Stimulated activated effector memory CD8-positive, alpha-beta T cell treated with anti-CD3 and anti-CD28 coated beads, Interleukin-12 subunit alpha, Interleukin-12 subunit beta, amount 100 ng/mL, for 72 hours (primary cell): ENCODE measurements at regions not wholly inside any gene's neighbourhood (a gene's known extent, or its start where the extent isn't known, plus 50 kb on each side); places are given as distances from the start of the nearest gene placed in this dataset.
"Not testable (repeated sequence)": the region's sequence is repeated elsewhere in the genome, so short reads cannot be mapped to it uniquely, and the experiment has no call there.

ENCODE experiments used
- ATAC-seq: fragments of 150-1000 bp; cut with Tn5 transposase; 2 replicates; pipeline ENCODE4 v1.10.0; 2021
- DNase-seq, 2 donors: peaks; one replicate each; pipeline ENCODE4 v3.0.0; 2021 to 2022; ENCODE audit warnings: low spot score in 2 of 2
- H3K27ac Mint-ChIP-seq: one replicate; pipeline ENCODE4 v1.8.0; 2022; ENCODE audit warnings: mild to moderate bottlenecking, mixed read lengths
- H3K36me3 Mint-ChIP-seq: one replicate; pipeline ENCODE4 v1.8.0; 2022; ENCODE audit warnings: mild to moderate bottlenecking, mixed read lengths
- H3K4me1 Mint-ChIP-seq: one replicate; pipeline ENCODE4 v1.8.0; 2022; ENCODE audit warnings: mixed read lengths
- H3K4me3 Mint-ChIP-seq: one replicate; pipeline ENCODE4 v1.8.0; 2022; ENCODE audit warnings: mild to moderate bottlenecking, mixed read lengths
- H3K9me3 Mint-ChIP-seq: one replicate; pipeline ENCODE4 v1.8.0; 2022; ENCODE audit warnings: mixed read lengths

- no peak overlapping the region for H3K27ac Mint-ChIP-seq
- no peaks in the 10 kb centered on the region for H3K9me3 Mint-ChIP-seq
- H3K4me3 Mint-ChIP-seq, result no peak overlapping the region
- no peak for DNase-seq
- no peak for ATAC-seq
- H3K4me1 Mint-ChIP-seq, result no peaks in the 10 kb centered on the region
- H3K36me3 Mint-ChIP-seq, result no peaks in the 10 kb centered on the region
Observed at GRCh38 chr10:84012831-84013458, 126.4 kb upstream of the GHITM start.

GRCh38 chr10:84015877-84016595, 123.3 kb upstream of the GHITM start:
- DNase-seq (no peak), ATAC-seq (no peak)
- H3K4me3 Mint-ChIP-seq, result no peak overlapping the region
- H3K36me3 Mint-ChIP-seq, result no peaks in the 10 kb centered on the region
- H3K4me1 Mint-ChIP-seq, result no peaks in the 10 kb centered on the region
- H3K9me3 Mint-ChIP-seq, result no peaks in the 10 kb centered on the region
- no peak overlapping the region for H3K27ac Mint-ChIP-seq

- Mint-ChIP-seq H3K36me3 (no peaks in the 10 kb centered on the region), H3K27ac (no peak overlapping the region), H3K4me1 (no peaks in the 10 kb centered on the region), H3K9me3 (peaks cover 9% of the 10 kb centered on the region), H3K4me3 (no peak overlapping the region)
- DNase-seq (no peak), ATAC-seq (no peak)
Observed at GRCh38 chr10:84018826-84019225, 120.5 kb upstream of the GHITM start.

- ATAC-seq, H3K4me1 Mint-ChIP-seq, DNase-seq, H3K36me3 Mint-ChIP-seq, H3K4me3 Mint-ChIP-seq, H3K27ac Mint-ChIP-seq: not testable (repeated sequence)
- peaks cover 15% of the 10 kb centered on the region for H3K9me3 Mint-ChIP-seq
Observed at GRCh38 chr10:84019854-84020458, 119.4 kb upstream of the GHITM start.

GRCh38 chr10:84026821-84027257, 112.5 kb upstream of the GHITM start:
- DNase-seq (no peak), ATAC-seq (no peak)
- peaks cover 15% of the 10 kb centered on the region for H3K9me3 Mint-ChIP-seq
- H3K36me3 Mint-ChIP-seq, result no peaks in the 10 kb centered on the region
- H3K4me1 Mint-ChIP-seq, result no peaks in the 10 kb centered on the region
- no peak overlapping the region for H3K4me3 Mint-ChIP-seq
- H3K27ac Mint-ChIP-seq, result no peak overlapping the region

GRCh38 chr10:84029840-84030239, 109.5 kb upstream of the GHITM start:
- Mint-ChIP-seq H3K4me1 (no peaks in the 10 kb centered on the region), H3K27ac (no peak overlapping the region), H3K36me3 (no peaks in the 10 kb centered on the region), H3K4me3 (no peak overlapping the region), H3K9me3 (peaks cover 3% of the 10 kb centered on the region)
- ATAC-seq (no peak), DNase-seq (no peak)

GRCh38 chr10:84038035-84038434, 101.3 kb upstream of the GHITM start:
- Mint-ChIP-seq H3K36me3 (no peaks in the 10 kb centered on the region), H3K27ac (no peak overlapping the region), H3K9me3 (peaks cover 3% of the 10 kb centered on the region), H3K4me1 (no peaks in the 10 kb centered on the region), H3K4me3 (no peak overlapping the region)
- ATAC-seq (no peak), DNase-seq (no peak)

GRCh38 chr10:84039957-84040356, 99.4 kb upstream of the GHITM start:
- Mint-ChIP-seq H3K4me1 (no peaks in the 10 kb centered on the region), H3K36me3 (no peaks in the 10 kb centered on the region), H3K9me3 (no peaks in the 10 kb centered on the region), H3K4me3 (no peak overlapping the region), H3K27ac (no peak overlapping the region)
- no peak for ATAC-seq
- DNase-seq, result no peak

- H3K9me3 Mint-ChIP-seq, result peaks cover 4% of the 10 kb centered on the region
- ATAC-seq (no peak), DNase-seq (no peak)
- H3K4me3 Mint-ChIP-seq, result no peak overlapping the region
- H3K36me3 Mint-ChIP-seq, result no peaks in the 10 kb centered on the region
- no peaks in the 10 kb centered on the region for H3K4me1 Mint-ChIP-seq
- no peak overlapping the region for H3K27ac Mint-ChIP-seq
Observed at GRCh38 chr10:84047258-84048010, 91.9 kb upstream of the GHITM start.

- DNase-seq (no peak), ATAC-seq (no peak)
- Mint-ChIP-seq H3K4me1 (no peaks in the 10 kb centered on the region), H3K27ac (no peak overlapping the region), H3K4me3 (no peak overlapping the region), H3K36me3 (no peaks in the 10 kb centered on the region), H3K9me3 (peaks cover 4% of the 10 kb centered on the region)
Observed at GRCh38 chr10:84049645-84050011, 89.7 kb upstream of the GHITM start.

GRCh38 chr10:84053626-84054025, 85.7 kb upstream of the GHITM start:
- Mint-ChIP-seq H3K27ac (no peak overlapping the region), H3K4me1 (no peaks in the 10 kb centered on the region), H3K36me3 (no peaks in the 10 kb centered on the region), H3K9me3 (peaks cover 4% of the 10 kb centered on the region), H3K4me3 (no peak overlapping the region)
- DNase-seq (no peak), ATAC-seq (peak; percentile 21)

GRCh38 chr10:84054743-84055142, 84.6 kb upstream of the GHITM start:
- DNase-seq (no peak), ATAC-seq (no peak)
- no peaks in the 10 kb centered on the region for H3K4me1 Mint-ChIP-seq
- H3K27ac Mint-ChIP-seq, result no peak overlapping the region
- H3K9me3 Mint-ChIP-seq, result no peaks in the 10 kb centered on the region
- H3K4me3 Mint-ChIP-seq, result no peak overlapping the region
- no peaks in the 10 kb centered on the region for H3K36me3 Mint-ChIP-seq

GRCh38 chr10:84059526-84059925, 79.8 kb upstream of the GHITM start:
- H3K36me3 Mint-ChIP-seq, result no peaks in the 10 kb centered on the region
- no peaks in the 10 kb centered on the region for H3K4me1 Mint-ChIP-seq

GRCh38 chr10:84063440-84063839, 75.9 kb upstream of the GHITM start:
- Mint-ChIP-seq H3K4me1 (no peaks in the 10 kb centered on the region), H3K9me3 (no peaks in the 10 kb centered on the region), H3K27ac (no peak overlapping the region), H3K36me3 (no peaks in the 10 kb centered on the region), H3K4me3 (no peak overlapping the region)
- DNase-seq (no peak), ATAC-seq (no peak)

More at GRCh38 chr10:84059526-84059925, 79.8 kb upstream of the GHITM start:
- Mint-ChIP-seq H3K9me3 (no peaks in the 10 kb centered on the region), H3K27ac (no peak overlapping the region), H3K4me3 (no peak overlapping the region)
- ATAC-seq (no peak), DNase-seq (no peak)

GRCh38 chr10:84065804-84066601, 73.3 kb upstream of the GHITM start:
- H3K4me3 Mint-ChIP-seq, result no peak overlapping the region

More at GRCh38 chr10:84065804-84066601, 73.3 kb upstream of the GHITM start:
- no peak for ATAC-seq
- no peaks in the 10 kb centered on the region for H3K9me3 Mint-ChIP-seq
- no peak overlapping the region for H3K27ac Mint-ChIP-seq
- DNase-seq, result no peak
- H3K36me3 Mint-ChIP-seq, result no peaks in the 10 kb centered on the region
- H3K4me1 Mint-ChIP-seq, result no peaks in the 10 kb centered on the region
